GM03348 (cell line): ENCODE measurements at regions not wholly inside any gene's neighbourhood (a gene's known extent, or its start where the extent isn't known, plus 50 kb on each side); places are given as distances from the start of the nearest gene placed in this dataset.
"Not testable (repeated sequence)": the region's sequence is repeated elsewhere in the genome, so short reads cannot be mapped to it uniquely, and the experiment has no call there.

Experiments
- DNase-seq: peaks from one replicate; pipeline ENCODE4 v3.0.0; 2012; ENCODE audit warnings: low spot score

DNA sequence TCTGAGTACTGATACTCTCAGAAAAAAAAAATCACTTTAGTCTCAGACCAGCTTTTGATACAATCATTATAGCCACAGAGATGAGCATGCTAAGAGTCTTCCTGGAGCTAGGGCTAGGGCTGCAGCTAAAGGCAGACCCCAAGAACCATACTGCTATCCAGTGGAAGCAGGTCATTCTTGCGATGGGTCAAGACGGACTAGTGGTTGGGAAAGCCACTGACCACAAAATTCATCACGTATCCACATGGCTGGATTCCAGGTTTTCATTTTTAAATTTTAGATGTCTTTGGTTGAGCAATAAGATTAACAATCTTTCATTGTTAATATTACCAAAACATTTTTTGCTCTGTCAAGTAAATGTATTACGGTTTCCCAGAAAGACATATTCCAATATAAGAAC lies 598.1 kb downstream of the DNAH5 start:
- no peak for DNase-seq

- no peak for DNase-seq
These were observed 605.4 kb downstream of the DNAH5 start for GRCh38 chr5:13339093-13339492.

GRCh38 chr5:13335026-13335425 lies 609.5 kb downstream of the DNAH5 start:
- not testable (repeated sequence) for DNase-seq

GRCh38 chr5:13331585-13331984 lies 612.9 kb downstream of the DNAH5 start:
- DNase-seq: no peak

DNA sequence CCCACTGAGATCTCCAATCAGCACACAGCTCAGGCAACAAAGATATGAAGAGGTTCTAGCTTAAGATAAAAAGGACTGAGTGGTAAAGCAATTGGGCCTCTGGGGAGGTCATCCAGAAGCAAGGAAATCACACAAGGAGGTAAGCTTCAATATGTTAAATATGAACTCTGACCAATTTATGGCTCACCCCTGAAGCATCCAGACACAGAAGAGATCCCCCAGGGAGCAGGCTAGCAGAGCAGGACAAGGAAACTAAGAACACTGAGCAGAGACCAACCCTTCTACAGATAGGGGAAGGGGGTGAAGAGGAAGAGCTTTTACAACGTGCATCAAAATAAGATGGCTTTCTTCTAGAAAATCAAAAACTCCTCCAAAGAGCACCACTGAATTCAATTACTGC lies 616.2 kb downstream of the DNAH5 start:
- no peak for DNase-seq

DNA sequence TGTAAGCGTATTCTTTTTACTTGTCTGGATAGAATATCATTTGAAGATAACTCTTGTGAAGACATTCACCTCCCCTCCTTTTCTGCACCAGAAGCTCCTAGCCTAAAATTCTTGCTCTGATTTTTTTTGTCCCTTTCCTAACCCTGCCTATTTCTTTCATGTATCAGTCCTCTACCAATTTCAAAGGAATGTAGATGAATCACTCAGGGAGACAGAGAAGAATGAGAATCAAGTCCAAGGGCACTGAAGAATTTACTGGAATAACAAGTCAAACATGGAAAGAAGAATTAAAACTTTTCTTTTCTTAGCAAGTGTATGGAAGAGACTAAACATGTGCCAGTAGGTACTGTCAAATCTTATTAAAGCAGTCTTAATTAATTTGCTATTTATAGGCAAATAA lies 618.7 kb downstream of the DNAH5 start:
- DNase-seq: no peak

GRCh38 chr5:13322769-13323168 lies 621.7 kb downstream of the DNAH5 start:
- no peak for DNase-seq

DNA sequence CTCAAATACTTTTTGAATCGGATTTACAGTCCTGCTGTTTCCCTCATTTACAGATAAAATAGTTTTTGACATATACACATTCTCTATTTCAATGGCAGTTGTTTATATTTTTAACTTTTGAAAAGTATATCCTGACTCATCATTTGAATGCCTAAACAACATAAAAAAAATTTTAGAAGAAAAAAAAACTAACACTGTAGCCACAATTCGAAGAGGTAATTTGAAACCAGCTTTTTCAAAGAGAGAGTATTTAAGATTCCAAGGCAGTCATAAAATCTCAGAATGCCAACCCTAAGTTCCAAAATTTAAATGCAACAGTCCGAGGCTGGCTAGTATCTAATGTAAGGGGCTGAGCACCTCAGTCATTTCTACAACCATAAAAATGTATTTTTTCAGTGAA lies 626.8 kb downstream of the DNAH5 start:
- DNase-seq: no peak

DNA sequence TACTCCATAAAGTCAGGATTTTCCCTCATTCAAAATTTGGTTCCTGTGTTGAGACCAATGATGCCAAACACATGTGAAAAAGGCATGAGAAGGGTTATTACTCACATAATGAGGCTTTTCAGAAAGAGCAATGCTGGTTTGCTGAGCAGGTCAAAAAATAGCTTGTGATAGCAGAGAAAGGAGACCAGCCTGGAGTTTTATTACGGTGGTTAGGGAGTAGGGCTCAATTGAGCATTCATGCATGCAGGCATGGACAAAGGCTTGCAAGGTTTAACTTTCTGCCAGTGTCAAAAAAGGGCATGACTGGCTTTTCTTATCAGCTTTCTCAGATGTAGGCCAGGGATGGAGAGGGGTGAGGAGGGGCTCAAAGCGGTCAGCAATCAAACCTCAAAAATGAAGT lies 628.3 kb downstream of the DNAH5 start:
- no peak for DNase-seq

DNA sequence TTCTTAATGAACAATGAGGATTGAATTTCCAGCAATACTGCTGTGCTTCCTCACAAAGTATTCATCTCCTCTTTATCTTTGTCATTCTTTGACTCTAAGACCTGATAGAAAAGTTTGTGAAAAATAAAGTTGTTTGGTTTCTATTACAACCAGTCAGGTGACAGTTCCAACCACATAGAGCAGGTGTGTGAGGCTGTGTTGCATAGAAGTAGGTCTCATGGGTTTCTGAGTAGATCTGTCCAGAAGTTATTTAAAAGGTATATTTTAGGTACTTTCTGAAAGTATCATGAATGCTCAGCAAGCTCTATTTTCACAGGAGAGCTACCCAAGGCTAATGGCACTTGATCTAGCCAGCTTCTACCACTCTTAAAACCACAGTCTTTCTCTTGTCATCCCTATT lies 637.0 kb downstream of the DNAH5 start:
- no peak for DNase-seq

- no peak for DNase-seq
These were observed 641.0 kb downstream of the DNAH5 start for GRCh38 chr5:13303445-13303844.

DNA sequence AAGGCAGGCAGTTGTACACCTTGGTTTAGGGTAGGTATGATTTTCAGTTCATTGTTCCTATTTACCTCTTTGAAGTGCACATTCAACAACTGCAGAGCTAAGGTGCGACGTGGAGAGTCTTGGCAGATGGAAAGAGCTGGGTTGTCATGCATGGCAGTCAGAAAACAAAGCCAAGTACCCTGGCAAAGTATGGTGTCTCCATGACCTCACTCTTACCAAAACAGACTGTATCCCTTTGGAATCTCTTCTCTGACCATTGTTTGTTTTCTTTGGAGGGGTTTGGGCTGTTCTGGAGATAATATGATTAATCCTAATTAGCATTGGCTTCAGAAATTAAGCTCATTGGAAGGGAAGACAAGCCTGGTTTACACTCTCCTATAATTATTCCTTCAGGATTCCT lies 665.7 kb downstream of the DNAH5 start:
- DNase-seq: no peak

- no peak for DNase-seq
These were observed 666.3 kb downstream of the DNAH5 start for GRCh38 chr5:13278148-13278547.

DNA sequence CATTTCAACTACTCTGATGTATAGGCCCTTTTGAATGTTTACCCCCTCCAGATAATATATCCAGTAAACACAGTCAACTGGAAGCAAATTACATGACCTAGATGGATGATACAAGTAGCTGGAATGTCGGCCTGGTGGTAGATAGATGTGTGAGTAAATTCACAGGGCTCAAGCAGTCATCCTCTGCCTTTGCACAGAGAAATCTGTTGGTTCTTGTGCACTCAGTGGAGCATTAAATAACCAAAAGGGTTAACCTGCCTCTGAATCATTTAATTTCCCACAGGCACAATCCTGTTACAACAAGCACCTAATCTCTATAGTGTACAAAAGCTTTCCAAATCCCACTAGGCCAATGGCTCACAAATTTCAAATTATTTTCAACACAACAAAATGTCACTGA lies 668.3 kb downstream of the DNAH5 start:
- no peak for DNase-seq

DNA sequence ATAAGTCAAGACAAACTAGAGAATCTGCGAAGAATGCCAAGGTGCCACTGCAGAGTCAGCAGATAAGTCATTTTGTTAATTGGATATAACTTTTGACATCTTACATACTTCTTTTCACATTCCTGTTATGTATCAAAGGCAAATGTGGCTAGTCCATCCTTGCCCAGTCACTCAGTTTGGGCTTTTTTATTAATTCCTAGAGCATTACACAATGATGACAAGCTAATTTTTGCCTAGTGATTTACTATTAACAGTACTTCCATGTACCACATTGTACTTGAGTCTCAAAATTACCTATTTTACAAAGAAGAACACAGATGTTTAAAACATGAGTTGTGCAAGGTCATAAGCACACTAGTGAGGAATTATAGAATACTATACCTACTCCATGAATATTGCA lies 680.8 kb downstream of the DNAH5 start:
- no peak for DNase-seq

GRCh38 chr5:13253111-13253510 lies 691.4 kb downstream of the DNAH5 start:
- DNase-seq: no peak

DNA sequence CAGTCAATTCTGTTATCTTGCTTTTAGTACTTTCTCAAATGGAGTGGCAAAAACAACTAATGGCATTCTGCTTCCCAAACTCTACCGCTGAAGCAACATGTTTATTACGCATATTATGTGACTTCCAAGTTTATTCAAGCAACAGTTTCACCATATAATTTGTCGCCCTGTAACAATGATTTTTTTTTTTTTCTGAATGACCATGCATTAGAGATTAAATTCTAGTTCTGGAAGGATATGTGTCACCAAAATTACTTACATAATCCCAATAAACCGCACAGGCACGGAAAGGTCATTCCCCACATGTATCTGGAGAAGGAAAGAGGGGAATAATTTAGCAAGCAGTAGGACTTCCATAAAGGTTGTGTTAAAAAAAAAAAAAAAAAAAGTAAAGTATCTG lies 691.8 kb downstream of the DNAH5 start:
- no peak for DNase-seq

DNA sequence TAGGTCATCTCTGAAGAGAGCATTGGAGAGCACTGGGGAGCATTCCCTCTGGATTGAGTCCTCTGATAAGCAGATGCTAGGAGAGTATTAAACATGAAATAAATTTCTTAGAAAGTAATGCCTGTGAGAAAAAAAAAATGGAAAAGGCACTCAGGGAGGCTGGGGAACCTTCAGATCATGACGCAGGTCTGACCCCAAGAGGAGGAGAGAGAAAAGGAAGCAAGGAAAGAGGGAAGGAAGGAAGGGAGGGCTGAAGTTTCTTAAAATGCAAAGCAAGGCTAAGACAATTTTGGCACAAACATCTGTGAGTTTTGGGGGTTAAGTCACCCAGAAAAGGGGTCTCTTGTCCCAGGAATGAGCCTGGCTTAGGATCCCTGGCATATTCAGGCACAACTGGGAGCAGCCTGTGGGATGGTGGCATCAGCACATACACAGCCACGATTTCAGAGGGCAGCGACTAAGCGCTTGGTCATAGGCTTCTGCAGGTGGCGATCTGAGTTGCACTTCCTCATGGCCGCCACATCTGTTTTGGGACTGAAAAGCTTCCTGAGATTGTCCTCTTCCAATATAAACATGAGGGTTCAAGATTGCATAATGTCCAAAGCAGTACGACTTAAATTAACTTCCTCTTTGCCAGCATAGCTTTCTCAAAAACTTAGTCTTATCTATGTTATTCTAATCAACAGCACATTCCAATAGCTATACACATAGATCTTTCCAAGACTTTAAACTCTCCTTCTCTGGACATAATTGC lies 692.7 kb downstream of the DNAH5 start:
- DNase-seq: no peak

DNA sequence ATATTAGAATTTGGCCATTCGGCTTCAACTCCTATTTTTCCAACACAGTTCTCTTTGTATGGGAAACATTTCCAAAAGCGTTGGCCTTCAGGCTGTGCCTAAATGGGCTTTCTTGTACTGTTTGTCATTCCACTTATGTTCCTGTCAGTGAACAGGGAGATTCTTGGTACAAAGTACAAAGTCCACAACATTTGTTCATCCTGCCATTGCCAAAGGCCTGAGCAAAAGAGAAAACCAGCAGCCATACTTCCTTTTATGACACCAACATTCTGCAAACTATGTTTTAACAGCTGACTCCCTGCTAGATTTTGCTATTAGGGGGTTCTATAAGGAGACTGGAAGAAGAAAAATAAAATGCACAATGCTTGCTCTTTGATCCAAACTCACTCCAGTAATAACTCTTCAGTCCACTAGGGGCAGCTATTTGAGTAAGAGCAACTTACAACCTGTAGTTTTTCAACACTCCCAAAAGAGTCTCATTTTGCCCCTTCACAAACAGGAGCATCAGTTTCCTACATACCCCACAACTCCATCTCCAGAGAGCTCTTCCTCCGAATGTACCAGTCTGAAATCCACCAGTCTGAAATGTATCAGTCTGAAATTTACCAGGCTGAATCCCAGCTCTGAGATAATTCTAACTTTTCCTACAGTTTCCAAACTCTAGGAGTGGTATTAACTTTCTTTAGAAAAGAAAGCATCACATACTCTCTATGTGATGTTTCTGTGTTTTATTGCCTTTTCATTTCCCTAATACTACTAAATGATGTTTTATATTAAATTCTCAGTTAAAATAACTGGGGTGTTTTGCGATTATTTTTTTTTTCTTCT lies 693.8 kb downstream of the DNAH5 start:
- peak; percentile 27 for DNase-seq

GRCh38 chr5:13249854-13250253 lies 694.6 kb downstream of the DNAH5 start:
- DNase-seq: no peak

DNA sequence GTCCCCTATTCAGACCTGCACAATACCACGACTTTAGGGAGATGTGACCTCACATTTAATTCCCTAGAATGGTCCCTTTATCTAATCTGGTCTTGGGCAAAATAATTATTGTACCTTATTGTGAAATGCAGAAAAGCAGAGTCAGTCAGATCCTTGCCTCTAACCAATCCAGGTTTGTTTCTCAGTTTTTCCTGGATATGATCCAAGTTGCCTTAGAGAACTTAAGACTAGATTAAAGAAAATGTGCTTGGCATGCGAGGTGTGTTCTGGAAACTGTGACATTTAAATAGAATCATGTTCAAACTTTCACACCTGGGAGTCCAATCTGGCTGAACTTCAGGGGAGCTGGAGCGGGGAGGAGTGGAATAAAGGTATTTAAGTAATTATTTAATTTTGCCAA lies 696.2 kb downstream of the DNAH5 start:
- DNase-seq: no peak

GRCh38 chr5:13246053-13246452 lies 698.4 kb downstream of the DNAH5 start:
- no peak for DNase-seq

DNA sequence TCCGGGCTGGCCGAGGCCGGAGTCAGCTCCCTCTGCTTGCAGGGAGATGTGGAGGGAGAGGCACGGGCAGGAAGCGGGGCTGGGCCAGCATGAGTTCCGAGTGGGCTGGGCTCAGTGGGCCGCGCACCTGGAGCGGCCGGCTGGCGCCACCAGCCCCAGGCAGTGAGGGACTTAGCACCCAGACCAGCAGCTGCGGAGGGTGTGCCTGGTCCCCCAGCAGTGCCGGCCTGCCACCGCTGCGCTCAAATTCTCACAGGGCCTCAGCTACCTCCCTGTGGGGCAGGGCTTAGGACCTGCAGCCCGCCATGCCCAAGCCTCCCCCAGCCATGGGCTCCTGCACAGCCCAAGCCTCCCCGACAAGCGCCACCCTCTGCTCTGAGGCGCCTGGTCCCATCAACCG lies 700.3 kb downstream of the DNAH5 start:
- DNase-seq: no peak

GRCh38 chr5:13227513-13227912 lies 717.0 kb downstream of the DNAH5 start:
- DNase-seq: no peak
